ENCODE measurements at regions not wholly inside any gene's neighbourhood (a gene's known extent, or its start where the extent isn't known, plus 50 kb on each side); places are given as distances from the start of the nearest gene placed in this dataset.
"Not testable (repeated sequence)": the region's sequence is repeated elsewhere in the genome, so short reads cannot be mapped to it uniquely, and the experiment has no call there.

DNA sequence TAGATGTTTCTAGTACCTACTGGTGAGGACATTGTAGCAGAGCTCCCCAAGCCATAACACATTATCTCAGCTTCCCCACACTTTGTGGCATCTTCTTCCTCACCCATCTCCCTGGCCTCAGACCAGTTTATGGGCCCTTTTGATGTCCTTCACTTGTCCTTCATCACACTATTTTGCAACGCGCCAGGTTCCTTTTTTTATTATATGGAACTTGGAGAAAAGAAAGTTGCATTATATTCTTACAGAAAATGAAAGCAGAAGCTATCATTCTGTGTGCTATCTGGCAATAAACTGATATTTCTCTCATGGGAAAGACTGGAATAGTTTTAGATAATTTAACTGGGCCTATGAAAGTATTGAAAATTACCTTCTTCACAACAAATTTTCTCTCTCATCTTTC lies 196.9 kb upstream of the ETV3 start:
- peaks cover 19% of the 10 kb centered on the region for H3K4me1 Mint-ChIP-seq
- Histone ChIP-seq H3K27ac (ENCODE audit: low read depth in 1 of 2, low read length in 2 of 2) (peak overlapping the region in 1 of 2 donors; percentile 64), H3K9ac (ENCODE audit: insufficient read depth, low read length, poor library complexity, severe bottlenecking) (no peak overlapping the region), H4K20me1 (ENCODE audit: insufficient read depth, low read length) (no peaks in the 10 kb centered on the region), H3K4me1 (ENCODE audit: control insufficient read depth in 1 of 2, insufficient read depth in 2 of 2, low read length in 2 of 2) (peaks cover 20 to 22% of the 10 kb centered on the region in 2 donors), H3K27me3 (ENCODE audit: control insufficient read depth in 2 of 2, insufficient read depth in 2 of 2, low read length in 2 of 2) (no peaks in the 10 kb centered on the region), H3K4me3 (replicated peaks in 1 of 3; ENCODE audit: low read depth in 2 of 3, low read length in 3 of 3) (no peak overlapping the region), H2AFZ (ENCODE audit: insufficient read depth, low read depth, low read length, poor library complexity, severe bottlenecking) (no peak overlapping the region), H3K4me2 (replicated peaks; ENCODE audit: extremely low read depth, low read length, poor library complexity, severe bottlenecking) (no peak overlapping the region), H3K36me3 (replicated peaks in 1 of 2; ENCODE audit: control insufficient read depth in 1 of 2, insufficient read depth in 2 of 2, low read length in 2 of 2) (no peaks in the 10 kb centered on the region), H3K79me2 (ENCODE audit: insufficient read depth, low read length) (no peaks in the 10 kb centered on the region), H3K9me3 (replicated peaks in 1 of 2; ENCODE audit: control insufficient read depth in 1 of 2, insufficient read depth in 1 of 2, low read length in 2 of 2) (no peaks in the 10 kb centered on the region)
- intact Hi-C loops (cut with micrococcal nuclease), result no loop called here
- H3K4me3 Mint-ChIP-seq, result peak overlapping the region in 1 of 2 donors; percentile 31
- no CpG with 5 or more reads among the region's 2 CpGs for WGBS (ENCODE audit: insufficient coverage)
- peak; percentile 18 to 35 (median 24) for DNase-seq
- H3K27me3 Mint-ChIP-seq (ENCODE audit: low read depth in 3 of 3), result no peaks in the 10 kb centered on the region
- TF ChIP-seq CTCF (IDR thresholded peaks at IDR 0.05), result no peak
- H3K36me3 Mint-ChIP-seq, result no peaks in the 10 kb centered on the region
- peak overlapping the region in 6 of 7 donors; percentile 2 to 83 (median 68) for H3K27ac Mint-ChIP-seq
- peaks cover 7 to 33% (median 17%) of the 10 kb centered on the region in 7 donors for H3K9me3 Mint-ChIP-seq

- peak overlapping the region in 1 of 2 donors; percentile 64 for H3K27ac ChIP-seq (ENCODE audit: low read depth in 1 of 2, low read length in 2 of 2)
- intact Hi-C loops (cut with micrococcal nuclease), result no loop called here
- no peak overlapping the region for H3K4me3 Mint-ChIP-seq
- H3K4me1 ChIP-seq (ENCODE audit: control insufficient read depth in 1 of 2, insufficient read depth in 2 of 2, low read length in 2 of 2), result peaks cover 20 to 22% of the 10 kb centered on the region in 2 donors
- no peak for TF ChIP-seq CTCF (IDR thresholded peaks at IDR 0.05)
- no peak overlapping the region for H2AFZ ChIP-seq (ENCODE audit: insufficient read depth, low read depth, low read length, poor library complexity, severe bottlenecking)
- H3K27me3 Mint-ChIP-seq (ENCODE audit: low read depth in 3 of 3), result no peaks in the 10 kb centered on the region
- DNase-seq, result no peak
- no peaks in the 10 kb centered on the region for H3K9me3 ChIP-seq (replicated peaks in 1 of 2; ENCODE audit: control insufficient read depth in 1 of 2, insufficient read depth in 1 of 2, low read length in 2 of 2)
- H3K27ac Mint-ChIP-seq, result peak overlapping the region in 3 of 7 donors; percentile 6 to 33 (median 30)
- no peak overlapping the region for H3K4me3 ChIP-seq (replicated peaks in 1 of 3; ENCODE audit: low read depth in 2 of 3, low read length in 3 of 3)
- H4K20me1 ChIP-seq (ENCODE audit: insufficient read depth, low read length), result no peaks in the 10 kb centered on the region
- peaks cover 19% of the 10 kb centered on the region for H3K4me1 Mint-ChIP-seq
- H3K79me2 ChIP-seq (ENCODE audit: insufficient read depth, low read length), result no peaks in the 10 kb centered on the region
- H3K4me2 ChIP-seq (replicated peaks; ENCODE audit: extremely low read depth, low read length, poor library complexity, severe bottlenecking), result no peak overlapping the region
- H3K27me3 ChIP-seq (ENCODE audit: control insufficient read depth in 2 of 2, insufficient read depth in 2 of 2, low read length in 2 of 2), result no peaks in the 10 kb centered on the region
- H3K9ac ChIP-seq (ENCODE audit: insufficient read depth, low read length, poor library complexity, severe bottlenecking), result no peak overlapping the region
- peaks cover 6 to 35% (median 14%) of the 10 kb centered on the region in 7 donors for H3K9me3 Mint-ChIP-seq
- no peaks in the 10 kb centered on the region for H3K36me3 Mint-ChIP-seq
- WGBS (ENCODE audit: insufficient coverage), result 39% methylated on average over 2 of the region's 2 CpGs
- no peaks in the 10 kb centered on the region for H3K36me3 ChIP-seq (replicated peaks in 1 of 2; ENCODE audit: control insufficient read depth in 1 of 2, insufficient read depth in 2 of 2, low read length in 2 of 2)
Measured at GRCh38 chr1:157334041-157334440, 195.8 kb upstream of the ETV3 start.

GRCh38 chr1:157330177-157330576 lies 192.0 kb upstream of the ETV3 start:
- not testable (repeated sequence) for DNase-seq

More at GRCh38 chr1:157330177-157330576, 192.0 kb upstream of the ETV3 start:
- H3K27me3 ChIP-seq (ENCODE audit: control insufficient read depth in 2 of 2, insufficient read depth in 2 of 2, low read length in 2 of 2); H3K4me2 ChIP-seq (replicated peaks; ENCODE audit: extremely low read depth, low read length, poor library complexity, severe bottlenecking); intact Hi-C loops (cut with micrococcal nuclease); H3K27ac ChIP-seq (ENCODE audit: low read depth in 1 of 2, low read length in 2 of 2); H4K20me1 ChIP-seq (ENCODE audit: insufficient read depth, low read length); H3K27me3 Mint-ChIP-seq (ENCODE audit: low read depth in 3 of 3); H3K9me3 ChIP-seq (replicated peaks in 1 of 2; ENCODE audit: control insufficient read depth in 1 of 2, insufficient read depth in 1 of 2, low read length in 2 of 2); H3K79me2 ChIP-seq (ENCODE audit: insufficient read depth, low read length); H3K27ac Mint-ChIP-seq; H3K4me3 Mint-ChIP-seq; H3K4me3 ChIP-seq (replicated peaks in 1 of 3; ENCODE audit: low read depth in 2 of 3, low read length in 3 of 3); H2AFZ ChIP-seq (ENCODE audit: insufficient read depth, low read depth, low read length, poor library complexity, severe bottlenecking); H3K9ac ChIP-seq (ENCODE audit: insufficient read depth, low read length, poor library complexity, severe bottlenecking); H3K36me3 ChIP-seq (replicated peaks in 1 of 2; ENCODE audit: control insufficient read depth in 1 of 2, insufficient read depth in 2 of 2, low read length in 2 of 2); H3K36me3 Mint-ChIP-seq: not testable (repeated sequence)
- Mint-ChIP-seq H3K4me1 (peaks cover 13% of the 10 kb centered on the region), H3K9me3 (peaks cover 0 to 16% (median 4%) of the 10 kb centered on the region in 7 donors)
- peaks cover 12 to 14% of the 10 kb centered on the region in 2 donors for H3K4me1 ChIP-seq (ENCODE audit: control insufficient read depth in 1 of 2, insufficient read depth in 2 of 2, low read length in 2 of 2)

All from CD14-positive monocyte (primary cell).